Stimulated activated effector memory CD8-positive, alpha-beta T cell treated with anti-CD3 and anti-CD28 coated beads, Interleukin-12 subunit alpha, Interleukin-12 subunit beta, amount 100 ng/mL, for 72 hours (primary cell): ENCODE measurements at regions not wholly inside any gene's neighbourhood (a gene's known extent, or its start where the extent isn't known, plus 50 kb on each side); places are given as distances from the start of the nearest gene placed in this dataset.
A peak's percentile ranks its signal among the peaks of the same experiment; 100 is the strongest.

Source experiments
- ATAC-seq: fragments of 150-1000 bp; cut with Tn5 transposase; 2 replicates; pipeline ENCODE4 v1.10.0; 2021
- DNase-seq, 2 donors: peaks; one replicate each; pipeline ENCODE4 v3.0.0; 2021 to 2022; ENCODE audit warnings: low spot score in 2 of 2
- H3K27ac Mint-ChIP-seq: one replicate; pipeline ENCODE4 v1.8.0; 2022; ENCODE audit warnings: mild to moderate bottlenecking, mixed read lengths
- H3K36me3 Mint-ChIP-seq: one replicate; pipeline ENCODE4 v1.8.0; 2022; ENCODE audit warnings: mild to moderate bottlenecking, mixed read lengths
- H3K4me1 Mint-ChIP-seq: one replicate; pipeline ENCODE4 v1.8.0; 2022; ENCODE audit warnings: mixed read lengths
- H3K4me3 Mint-ChIP-seq: one replicate; pipeline ENCODE4 v1.8.0; 2022; ENCODE audit warnings: mild to moderate bottlenecking, mixed read lengths
- H3K9me3 Mint-ChIP-seq: one replicate; pipeline ENCODE4 v1.8.0; 2022; ENCODE audit warnings: mixed read lengths

DNA sequence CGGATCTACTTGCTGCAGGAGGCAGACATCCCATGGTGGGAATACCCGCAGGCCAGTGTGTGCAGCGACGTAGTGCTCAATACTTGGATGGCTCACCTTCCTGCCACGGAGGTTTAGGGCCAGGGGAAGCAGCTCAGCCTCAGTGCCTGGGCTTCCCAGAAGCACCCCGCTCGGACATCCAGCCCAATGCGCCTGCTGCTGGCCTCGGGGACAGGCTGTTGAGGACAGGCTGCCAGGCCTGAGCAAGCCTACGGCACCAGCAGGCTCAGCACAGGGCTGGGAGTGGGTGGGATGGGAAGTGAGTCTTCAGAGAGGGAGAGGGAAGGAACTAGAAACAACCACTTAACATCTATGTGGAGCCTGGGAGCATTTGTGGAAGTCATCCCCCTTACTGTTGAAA, 441.3 kb upstream of the MGMT start:
- H3K4me1 Mint-ChIP-seq: no peaks in the 10 kb centered on the region
- ATAC-seq (peak; percentile 24), DNase-seq (no peak)
- H3K27ac Mint-ChIP-seq: no peak overlapping the region
- H3K4me3 Mint-ChIP-seq: no peak overlapping the region
- no peaks in the 10 kb centered on the region for H3K9me3 Mint-ChIP-seq
- H3K36me3 Mint-ChIP-seq: no peaks in the 10 kb centered on the region

GRCh38 chr10:129027906-129028305, 439.1 kb upstream of the MGMT start:
- H3K36me3 Mint-ChIP-seq: no peaks in the 10 kb centered on the region
- DNase-seq (no peak), ATAC-seq (no peak)
- H3K9me3 Mint-ChIP-seq: no peaks in the 10 kb centered on the region
- H3K27ac Mint-ChIP-seq: no peak overlapping the region
- H3K4me1 Mint-ChIP-seq: no peaks in the 10 kb centered on the region
- H3K4me3 Mint-ChIP-seq: no peak overlapping the region

- no peaks in the 10 kb centered on the region for H3K4me1 Mint-ChIP-seq
- no peaks in the 10 kb centered on the region for H3K36me3 Mint-ChIP-seq
- H3K9me3 Mint-ChIP-seq: no peaks in the 10 kb centered on the region
- H3K27ac Mint-ChIP-seq: no peak overlapping the region
- no peak for ATAC-seq
- DNase-seq: no peak
- H3K4me3 Mint-ChIP-seq: no peak overlapping the region
These were observed 438.6 kb upstream of the MGMT start for GRCh38 chr10:129028451-129028850.

DNA sequence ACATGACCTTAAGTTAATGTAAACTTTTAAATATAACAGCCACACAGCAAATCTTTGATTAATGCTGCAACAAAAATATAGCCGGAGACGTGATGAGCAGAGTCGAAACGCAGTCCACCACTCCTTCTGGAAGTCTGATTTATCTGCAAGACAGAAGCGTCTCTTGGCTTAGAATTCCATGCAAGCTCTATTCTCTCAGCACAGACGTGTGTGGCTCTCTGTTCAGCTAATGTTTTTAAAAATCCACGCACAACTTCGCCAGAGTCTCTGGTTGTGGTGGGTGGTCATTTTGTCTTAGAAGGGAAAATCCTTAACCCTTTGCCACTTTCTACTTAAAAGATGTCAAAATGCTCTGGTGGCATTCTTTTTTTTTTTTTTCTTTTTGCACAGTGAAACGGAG, 438.0 kb upstream of the MGMT start:
- Mint-ChIP-seq H3K27ac (no peak overlapping the region), H3K36me3 (no peaks in the 10 kb centered on the region), H3K4me3 (no peak overlapping the region), H3K4me1 (no peaks in the 10 kb centered on the region), H3K9me3 (no peaks in the 10 kb centered on the region)
- ATAC-seq (no peak), DNase-seq (no peak)

DNA sequence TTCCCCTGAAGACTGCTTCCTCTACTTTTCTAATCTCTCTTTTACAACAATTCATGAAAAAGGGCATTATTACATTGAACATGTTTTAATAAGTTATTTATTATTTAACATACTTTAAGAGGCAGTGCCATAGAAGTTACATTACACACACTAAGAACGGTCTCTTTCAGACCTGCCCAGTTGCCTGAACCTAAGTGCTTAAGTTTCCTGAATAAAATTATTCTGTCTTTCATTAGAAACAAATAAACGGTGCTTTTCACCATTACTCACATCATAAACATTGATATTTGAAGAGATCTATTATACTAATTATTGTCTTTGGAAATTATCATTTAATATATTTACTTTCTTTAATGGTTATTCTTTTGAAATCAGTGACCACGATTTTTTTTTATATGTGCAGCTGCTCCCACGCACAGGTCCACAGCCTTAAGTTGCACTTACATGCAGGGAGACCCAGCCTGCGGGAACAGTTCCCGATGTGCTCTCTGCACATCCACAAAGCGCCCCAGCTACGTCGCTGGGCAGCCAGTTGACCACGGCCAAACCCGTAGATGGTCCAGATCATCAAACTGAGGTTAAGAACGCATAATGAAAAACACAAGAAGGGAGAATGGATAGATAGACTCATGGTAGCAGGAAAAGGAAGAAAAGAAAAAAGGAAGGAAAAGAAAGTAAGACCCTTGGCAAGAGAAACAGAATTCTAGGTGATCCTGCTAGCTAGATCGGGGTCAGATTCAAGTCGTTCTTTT, 437.0 kb upstream of the MGMT start:
- Mint-ChIP-seq H3K4me1 (no peaks in the 10 kb centered on the region), H3K4me3 (no peak overlapping the region), H3K36me3 (no peaks in the 10 kb centered on the region), H3K27ac (no peak overlapping the region), H3K9me3 (no peaks in the 10 kb centered on the region)
- no peak for DNase-seq
- ATAC-seq: no peak

GRCh38 chr10:129030603-129030895, 436.5 kb upstream of the MGMT start:
- no peaks in the 10 kb centered on the region for H3K36me3 Mint-ChIP-seq
- peaks cover 4% of the 10 kb centered on the region for H3K4me1 Mint-ChIP-seq
- H3K27ac Mint-ChIP-seq: no peak overlapping the region
- no peak overlapping the region for H3K4me3 Mint-ChIP-seq
- DNase-seq: no peak
- ATAC-seq: no peak
- H3K9me3 Mint-ChIP-seq: no peaks in the 10 kb centered on the region

DNA sequence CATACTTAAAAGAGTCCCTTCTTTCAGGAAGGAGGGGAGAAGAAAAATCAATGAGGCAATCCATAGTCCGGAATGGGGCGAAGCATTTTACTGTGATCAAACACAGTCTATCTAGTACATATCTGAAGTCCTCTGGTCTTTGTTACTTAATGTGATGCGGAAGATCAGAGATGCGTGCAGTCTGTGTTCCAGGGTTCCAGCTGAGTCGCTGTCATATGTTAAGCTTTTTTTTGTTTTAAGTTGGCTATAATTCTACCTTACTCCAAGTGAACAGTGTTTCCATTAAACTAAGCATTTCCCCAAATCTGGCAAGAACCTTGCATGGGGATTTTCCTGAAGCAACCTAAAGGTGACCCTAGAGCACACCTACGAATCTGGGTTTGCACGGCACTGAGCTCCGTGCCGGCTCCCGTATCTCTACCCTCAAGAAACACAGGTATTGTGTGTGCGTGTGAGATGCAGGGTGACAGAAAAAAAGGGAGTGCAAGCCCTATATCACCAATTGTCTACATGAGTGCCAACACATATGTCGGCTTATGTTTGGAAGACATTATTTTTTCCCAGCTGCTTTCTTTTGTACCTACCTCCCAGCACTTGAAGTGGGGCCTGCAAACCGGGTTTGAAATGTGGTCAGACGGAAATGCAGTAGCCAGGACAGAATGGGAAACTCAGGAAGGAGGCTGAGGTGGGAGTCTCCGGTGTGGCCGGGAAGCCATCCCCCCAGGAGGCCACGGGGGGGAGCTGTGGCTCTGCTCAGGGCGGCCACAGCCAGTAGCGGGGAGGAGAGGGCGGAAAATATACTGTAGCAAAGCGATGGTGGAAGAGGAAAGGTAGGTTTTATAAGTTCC, 435.8 kb upstream of the MGMT start:
- H3K4me1 Mint-ChIP-seq: peaks cover 9% of the 10 kb centered on the region
- H3K27ac Mint-ChIP-seq: no peak overlapping the region
- H3K36me3 Mint-ChIP-seq: no peaks in the 10 kb centered on the region
- H3K4me3 Mint-ChIP-seq: no peak overlapping the region
- no peaks in the 10 kb centered on the region for H3K9me3 Mint-ChIP-seq
- DNase-seq: peak; percentile 17 to 59
- ATAC-seq: peak; percentile 60

DNA sequence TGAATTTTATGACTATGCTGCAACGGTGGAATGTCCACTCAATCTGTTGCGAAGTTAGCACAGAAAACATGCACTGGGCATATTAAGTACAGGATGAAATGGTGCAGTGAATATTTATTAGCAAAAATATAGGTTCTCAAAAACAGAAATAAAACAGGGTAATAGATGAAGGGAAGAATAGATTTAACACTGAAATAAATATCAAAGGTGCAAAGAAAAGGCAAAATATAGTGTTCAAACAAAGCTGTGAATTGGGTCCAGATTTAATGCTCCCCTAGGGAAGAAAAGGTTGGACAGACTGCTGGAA, 435.2 kb upstream of the MGMT start:
- no peaks in the 10 kb centered on the region for H3K36me3 Mint-ChIP-seq
- DNase-seq (no peak), ATAC-seq (no peak)
- H3K4me1 Mint-ChIP-seq: peaks cover 14% of the 10 kb centered on the region
- H3K9me3 Mint-ChIP-seq: no peaks in the 10 kb centered on the region
- no peak overlapping the region for H3K4me3 Mint-ChIP-seq
- H3K27ac Mint-ChIP-seq: no peak overlapping the region

DNA sequence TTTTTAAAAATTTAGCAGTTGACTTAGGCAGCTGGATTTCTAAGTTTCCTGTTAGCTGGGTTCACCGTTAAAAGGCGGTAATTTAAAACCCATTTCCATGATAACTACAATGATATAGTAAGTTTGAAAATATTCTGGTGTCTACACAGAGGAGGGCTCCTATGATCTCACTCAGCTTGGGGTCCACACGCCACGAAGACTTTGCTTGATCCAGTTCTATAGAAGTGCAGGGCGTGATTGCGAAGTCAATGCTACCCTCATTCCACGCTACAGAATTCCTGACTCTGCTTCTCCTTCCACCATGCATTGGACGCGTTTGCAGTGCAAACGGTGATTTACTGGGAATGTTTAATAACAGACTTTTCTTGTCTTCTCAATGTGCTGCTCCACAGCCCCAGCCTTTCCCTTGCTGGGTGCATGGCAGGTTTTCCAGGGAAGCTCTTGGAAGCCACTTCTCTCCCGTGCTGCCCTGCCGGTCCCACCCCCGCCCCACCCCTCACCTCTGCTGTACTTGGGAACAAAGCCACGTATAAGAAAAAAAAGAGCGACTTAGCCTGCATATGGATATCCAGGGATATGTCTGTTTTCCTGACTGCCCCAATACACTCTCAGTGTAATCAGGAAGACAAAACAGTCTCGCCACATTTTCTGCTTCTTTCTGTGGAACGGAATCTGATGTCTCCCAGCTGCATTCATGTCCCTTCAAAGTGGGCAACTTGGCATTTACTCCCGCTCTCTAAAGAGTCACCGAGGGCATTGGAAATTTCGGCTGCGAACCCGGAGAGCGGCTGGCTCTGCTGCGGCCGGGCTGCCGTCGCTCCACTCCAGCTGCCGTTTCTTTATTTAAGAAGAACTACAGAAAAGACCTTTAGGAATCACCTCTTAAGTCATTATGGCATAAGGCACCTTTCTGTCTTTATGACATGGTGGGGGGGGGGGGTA, 434.4 kb upstream of the MGMT start:
- no peaks in the 10 kb centered on the region for H3K36me3 Mint-ChIP-seq
- no peak for DNase-seq
- no peak overlapping the region for H3K4me3 Mint-ChIP-seq
- H3K9me3 Mint-ChIP-seq: no peaks in the 10 kb centered on the region
- H3K4me1 Mint-ChIP-seq: peaks cover 18% of the 10 kb centered on the region
- no peak for ATAC-seq
- H3K27ac Mint-ChIP-seq: no peak overlapping the region

DNA sequence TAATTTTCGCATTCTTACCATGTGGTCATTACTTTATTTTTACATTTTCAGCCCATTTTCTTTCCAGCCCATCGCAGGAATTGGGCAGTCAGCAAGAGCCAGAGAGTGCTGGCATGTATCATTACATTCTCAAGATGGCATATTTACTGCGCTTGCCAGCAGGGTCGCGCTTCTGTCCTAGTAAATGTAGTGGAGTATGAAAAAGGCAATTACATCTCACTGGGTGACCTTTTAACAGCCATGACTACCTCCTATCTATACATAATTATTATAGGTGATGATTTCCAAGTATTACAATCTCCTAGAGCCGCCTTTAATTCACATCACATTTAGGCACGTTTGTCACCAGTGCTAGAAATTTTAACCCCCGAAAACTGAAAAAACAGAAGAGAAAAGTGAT, 433.7 kb upstream of the MGMT start:
- Mint-ChIP-seq H3K27ac (no peak overlapping the region), H3K4me1 (peaks cover 18% of the 10 kb centered on the region), H3K4me3 (no peak overlapping the region), H3K9me3 (no peaks in the 10 kb centered on the region), H3K36me3 (no peaks in the 10 kb centered on the region)
- ATAC-seq (no peak), DNase-seq (no peak)

DNA sequence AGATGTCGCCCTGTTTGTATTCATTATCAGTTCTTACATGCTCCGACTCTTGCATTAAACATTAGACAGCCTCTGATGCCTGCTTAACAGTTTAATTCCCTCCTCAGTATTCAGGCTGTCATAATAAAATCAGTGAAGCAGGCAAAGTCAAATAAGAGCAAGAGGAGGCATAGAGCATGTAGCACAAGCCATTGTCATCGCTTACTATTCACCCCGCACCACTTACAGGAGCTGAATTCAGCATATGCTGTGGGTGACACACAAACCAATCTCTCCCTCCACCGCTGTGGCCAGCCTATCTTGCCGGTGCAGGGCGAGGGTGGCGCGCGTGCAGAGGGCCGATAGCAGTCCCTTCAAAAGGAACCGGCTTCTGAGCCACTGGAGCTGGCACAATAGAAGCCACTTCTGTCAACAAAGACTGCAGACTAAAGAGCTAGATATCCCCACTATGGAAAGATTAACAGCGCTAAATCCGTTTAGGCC, 433.2 kb upstream of the MGMT start:
- peaks cover 18% of the 10 kb centered on the region for H3K4me1 Mint-ChIP-seq

DNA sequence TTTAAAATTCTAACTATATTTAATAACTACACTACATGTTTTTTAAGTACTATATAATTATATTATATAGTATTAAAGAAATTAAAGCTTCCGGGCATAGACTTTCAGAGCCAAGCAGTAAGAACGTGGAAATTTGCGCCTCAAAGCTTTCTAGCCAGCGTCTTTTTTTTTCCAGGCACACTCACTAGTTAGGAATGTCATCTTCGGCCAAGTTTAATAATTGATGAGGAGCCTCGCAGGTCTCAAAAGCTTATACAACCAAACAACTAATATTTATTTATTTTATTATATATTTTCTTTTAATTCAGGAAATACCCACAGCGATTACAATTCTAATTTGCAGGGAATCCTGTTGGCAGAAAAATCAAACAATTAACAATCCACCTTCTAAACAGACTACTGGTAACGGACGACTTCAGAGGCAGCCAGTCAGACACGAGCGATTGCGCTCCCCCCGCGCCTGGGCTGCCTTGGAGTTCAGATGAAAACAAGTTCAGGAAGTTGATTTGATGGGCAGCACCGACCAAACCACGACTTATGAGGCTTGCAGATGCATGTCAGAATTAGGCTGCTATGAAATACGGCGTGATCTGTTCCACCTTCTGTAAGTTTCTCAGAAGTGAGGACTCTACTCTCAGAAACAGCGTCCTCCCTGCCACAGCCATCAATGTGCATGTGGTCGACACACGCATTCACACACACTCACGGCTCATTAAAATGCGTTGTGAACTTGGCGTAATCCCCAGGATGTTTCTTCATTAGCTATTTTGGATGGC, 431.8 kb upstream of the MGMT start:
- DNase-seq: peak in 1 of 2 donors; percentile 49
- no peaks in the 10 kb centered on the region for H3K36me3 Mint-ChIP-seq
- H3K9me3 Mint-ChIP-seq: no peaks in the 10 kb centered on the region
- no peak overlapping the region for H3K27ac Mint-ChIP-seq
- H3K4me3 Mint-ChIP-seq: peak overlapping the region; percentile 31
- peak; percentile 49 for ATAC-seq
- H3K4me1 Mint-ChIP-seq: peaks cover 18% of the 10 kb centered on the region

More for the DNA sequence above, 433.2 kb upstream of the MGMT start:
- Mint-ChIP-seq H3K9me3 (no peaks in the 10 kb centered on the region), H3K27ac (no peak overlapping the region), H3K36me3 (no peaks in the 10 kb centered on the region), H3K4me3 (no peak overlapping the region)
- no peak for DNase-seq
- ATAC-seq: no peak

DNA sequence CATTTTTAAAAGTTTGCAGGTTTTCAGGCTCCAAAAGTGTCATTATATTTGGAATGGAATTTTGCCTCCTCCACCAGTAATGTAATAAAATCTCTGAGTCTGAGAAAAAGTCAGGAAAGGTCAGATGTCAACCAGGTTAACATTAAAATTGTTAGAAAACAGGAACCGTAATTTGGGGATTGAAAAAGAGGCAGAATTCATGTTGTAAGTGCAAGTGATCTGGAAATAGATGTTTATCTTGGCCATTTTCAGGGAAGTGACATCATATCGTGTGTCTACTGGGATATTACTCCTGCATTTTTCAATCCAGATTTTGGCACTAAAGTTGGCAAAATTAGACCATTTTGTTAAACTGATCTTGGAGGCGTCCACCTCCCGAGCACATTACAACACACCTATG, 428.5 kb upstream of the MGMT start:
- peaks cover 24% of the 10 kb centered on the region for H3K4me1 Mint-ChIP-seq
- H3K4me3 Mint-ChIP-seq: no peak overlapping the region
- ATAC-seq (no peak), DNase-seq (no peak)
- no peak overlapping the region for H3K27ac Mint-ChIP-seq
- H3K9me3 Mint-ChIP-seq: no peaks in the 10 kb centered on the region
- H3K36me3 Mint-ChIP-seq: no peaks in the 10 kb centered on the region

DNA sequence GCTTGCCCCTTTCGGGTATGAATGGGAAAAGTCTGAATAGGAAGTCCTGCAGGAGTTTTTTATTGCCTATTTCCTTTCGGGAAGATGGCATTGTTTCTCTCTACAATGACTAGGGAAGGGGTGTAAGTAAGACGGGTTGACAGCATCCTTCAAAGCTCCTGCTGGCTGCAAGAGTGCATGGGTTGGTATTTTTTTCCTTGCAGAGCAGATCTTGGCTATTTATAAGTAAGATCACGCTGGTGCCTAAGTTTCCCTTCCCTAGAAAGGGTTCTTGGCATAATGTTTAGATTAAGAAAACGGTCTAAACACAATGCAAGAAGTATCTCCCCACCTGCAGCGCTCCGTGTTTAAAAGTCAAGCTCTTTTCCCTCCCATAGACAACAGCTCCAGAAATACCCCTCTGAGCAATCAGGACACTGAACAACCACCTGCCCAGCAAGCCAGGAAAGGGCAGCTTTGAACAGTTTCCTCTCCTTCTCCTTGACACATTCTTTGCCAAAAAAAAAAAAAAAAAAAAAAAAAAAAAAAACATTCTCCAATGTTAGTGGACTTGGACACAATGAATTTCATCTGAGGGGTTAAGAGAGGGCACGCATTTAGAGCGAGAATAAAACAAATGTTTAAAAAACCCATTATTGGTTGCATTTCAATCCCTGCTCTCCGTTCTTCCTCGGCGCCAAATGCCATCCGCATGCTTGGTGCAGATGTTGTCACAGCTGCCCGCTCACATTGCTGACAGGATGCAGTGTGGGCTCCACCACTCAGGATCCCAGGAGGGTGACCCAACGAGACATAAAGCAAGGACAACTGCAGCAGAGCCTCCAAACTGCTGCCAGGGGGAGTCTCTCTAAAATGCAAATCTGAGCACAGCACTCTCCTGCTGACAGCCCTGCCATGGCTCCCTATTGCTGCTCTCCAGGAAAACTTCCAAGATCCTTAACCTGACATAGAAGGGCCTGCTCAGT, 427.4 kb upstream of the MGMT start:
- ATAC-seq (no peak), DNase-seq (no peak)
- no peak overlapping the region for H3K4me3 Mint-ChIP-seq
- H3K27ac Mint-ChIP-seq: no peak overlapping the region
- no peaks in the 10 kb centered on the region for H3K9me3 Mint-ChIP-seq
- peaks cover 24% of the 10 kb centered on the region for H3K4me1 Mint-ChIP-seq
- H3K36me3 Mint-ChIP-seq: no peaks in the 10 kb centered on the region
